NCI-H1694 treated with DMSO at 0.1 percent for 48 hours (cell line): ENCODE measurements at regions not wholly inside any gene's neighbourhood (a gene's known extent, or its start where the extent isn't known, plus 50 kb on each side); places are given as distances from the start of the nearest gene placed in this dataset.

Experiments
- DNase-seq: peaks from one replicate; lab custom pipeline; 2025; lab: John Stamatoyannopoulos, UW

GRCh38 chr10:84053626-84054025, 85.7 kb upstream of the GHITM start:
- no peak for DNase-seq

DNA sequence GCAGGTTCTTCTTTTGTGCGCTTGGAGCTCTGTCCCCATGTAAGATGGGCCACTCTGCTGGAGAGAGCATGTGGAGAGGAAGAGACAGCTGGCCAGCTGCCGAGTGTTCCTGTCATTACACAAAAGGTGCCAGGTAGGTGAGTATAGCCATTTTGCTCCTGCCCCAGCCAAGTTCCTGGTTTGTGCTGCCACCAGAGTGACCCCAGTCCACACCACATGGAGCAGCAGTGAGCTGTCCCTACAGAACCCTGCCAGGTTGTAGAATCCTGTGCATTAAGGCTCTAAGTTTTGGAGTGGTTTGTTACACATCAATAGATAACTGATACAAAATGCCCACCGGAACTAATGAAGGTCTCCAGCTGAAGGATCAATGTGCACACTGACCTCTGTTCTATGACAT, 84.6 kb upstream of the GHITM start:
- DNase-seq: no peak

GRCh38 chr10:84059526-84059925, 79.8 kb upstream of the GHITM start:
- no peak for DNase-seq

DNA sequence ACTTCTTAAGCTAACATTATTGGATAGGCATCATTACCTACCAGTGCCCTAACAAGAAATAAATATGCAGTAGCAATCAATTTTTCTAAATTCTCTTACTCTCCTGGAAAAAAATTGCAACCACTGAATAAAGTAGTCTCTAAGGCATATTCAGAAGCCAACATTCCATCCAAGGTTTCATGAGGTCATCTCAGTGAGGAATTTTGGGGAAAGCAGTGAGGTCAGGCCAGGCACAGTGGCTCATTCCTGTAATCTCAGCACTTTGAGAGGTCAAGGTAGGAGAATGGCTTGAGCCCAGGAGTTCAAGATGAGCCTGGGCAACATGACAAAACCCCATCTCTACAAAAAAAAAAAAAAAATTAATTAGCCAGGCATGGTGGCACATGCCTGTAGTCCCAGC, 75.9 kb upstream of the GHITM start:
- DNase-seq: no peak

DNA sequence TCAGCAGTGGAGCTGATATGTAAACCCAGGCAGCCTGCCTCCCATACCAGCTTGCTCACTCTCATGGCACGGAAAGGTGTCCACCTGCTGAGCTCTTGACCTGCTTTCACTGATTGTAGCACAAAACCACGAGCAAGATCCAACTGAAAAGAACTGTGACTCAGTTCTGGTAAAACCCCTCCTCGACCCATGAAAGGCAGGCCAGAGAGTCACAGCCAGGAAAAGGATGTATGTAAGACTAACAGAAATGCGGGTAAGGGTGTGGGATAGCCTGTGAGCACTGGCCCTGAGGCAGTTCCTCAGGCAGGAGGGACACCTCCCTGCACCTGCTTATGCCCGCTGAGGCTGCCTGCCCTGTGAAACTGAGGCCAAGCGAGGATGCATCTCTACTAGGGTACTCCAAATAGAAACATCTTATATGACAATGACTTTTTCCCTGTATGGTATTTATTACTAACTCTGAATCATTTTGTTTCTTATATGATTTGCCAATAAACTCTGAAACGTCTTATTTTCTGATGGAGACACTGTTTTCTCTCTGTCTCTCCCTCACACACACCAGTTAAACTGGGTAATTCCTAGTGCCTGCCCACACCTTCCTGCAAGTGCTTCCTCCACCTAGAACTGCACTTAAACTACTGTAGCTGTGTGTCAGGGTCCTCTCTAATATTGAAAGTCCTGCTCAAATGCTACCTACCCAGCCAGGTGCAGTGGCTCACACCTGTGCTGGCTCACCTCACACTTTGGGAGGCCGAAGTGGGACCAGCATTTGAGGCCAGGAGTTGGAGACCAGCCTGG, 73.3 kb upstream of the GHITM start:
- DNase-seq: no peak

GRCh38 chr10:84074521-84074920, 64.8 kb upstream of the GHITM start:
- DNase-seq: no peak

DNA sequence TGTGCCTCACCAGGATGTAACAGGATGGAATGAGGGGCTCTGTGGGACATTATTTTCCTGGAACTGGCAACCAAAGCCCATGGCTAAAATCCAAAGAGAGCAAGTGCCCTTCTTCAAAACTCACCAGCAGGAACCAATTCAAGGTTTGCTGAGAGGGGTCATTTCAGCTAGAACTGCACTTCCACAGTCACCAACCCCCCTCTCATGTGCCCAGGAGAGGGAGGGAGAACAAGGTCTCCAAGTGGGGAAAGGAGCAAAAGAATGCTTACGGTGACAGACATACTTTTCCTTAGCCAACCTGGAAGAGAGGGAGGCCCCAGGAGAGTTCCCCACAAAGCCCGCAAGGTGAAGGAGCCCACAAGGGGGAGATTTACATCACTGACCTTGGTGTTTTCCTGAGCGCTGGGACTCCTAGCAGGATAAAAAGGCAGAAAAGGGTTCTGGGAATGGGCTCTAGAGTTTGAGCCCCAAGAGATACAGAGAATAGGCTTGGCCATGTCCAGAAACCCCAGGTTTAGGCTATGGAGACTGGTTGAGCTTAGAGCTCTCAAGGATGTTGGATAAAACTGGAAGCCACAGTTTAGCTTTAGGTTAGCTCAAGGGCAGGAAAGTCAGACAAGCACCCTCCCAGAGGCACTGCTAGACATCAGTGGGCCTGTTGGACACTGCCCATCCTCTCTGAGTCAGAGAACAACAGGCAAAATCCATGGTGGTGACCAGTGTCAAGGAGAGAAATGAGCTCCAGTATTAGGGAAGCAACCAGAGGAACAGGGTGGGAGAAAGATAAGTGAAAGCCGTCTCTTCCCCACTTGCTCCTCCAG, 63.9 kb upstream of the GHITM start:
- no peak for DNase-seq

DNA sequence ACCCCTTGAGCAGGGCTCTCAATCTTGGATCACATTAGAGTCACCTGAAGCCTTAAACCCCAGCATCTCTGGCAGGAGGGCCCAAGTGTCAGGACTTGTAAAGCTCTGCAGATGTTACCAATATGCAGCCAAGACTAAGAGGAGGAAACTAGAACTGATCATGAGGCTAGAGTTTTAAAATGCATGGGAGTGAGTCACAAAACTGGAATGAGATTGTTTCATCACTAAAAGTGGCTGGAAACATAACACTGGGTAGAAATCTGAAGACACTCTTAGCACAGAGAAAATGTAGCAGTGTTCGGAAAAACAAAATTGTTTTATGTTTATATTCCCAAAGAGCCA, 63.3 kb upstream of the GHITM start:
- no peak for DNase-seq

- no peak for DNase-seq
These were observed 62.6 kb upstream of the GHITM start for GRCh38 chr10:84076540-84077195.

DNA sequence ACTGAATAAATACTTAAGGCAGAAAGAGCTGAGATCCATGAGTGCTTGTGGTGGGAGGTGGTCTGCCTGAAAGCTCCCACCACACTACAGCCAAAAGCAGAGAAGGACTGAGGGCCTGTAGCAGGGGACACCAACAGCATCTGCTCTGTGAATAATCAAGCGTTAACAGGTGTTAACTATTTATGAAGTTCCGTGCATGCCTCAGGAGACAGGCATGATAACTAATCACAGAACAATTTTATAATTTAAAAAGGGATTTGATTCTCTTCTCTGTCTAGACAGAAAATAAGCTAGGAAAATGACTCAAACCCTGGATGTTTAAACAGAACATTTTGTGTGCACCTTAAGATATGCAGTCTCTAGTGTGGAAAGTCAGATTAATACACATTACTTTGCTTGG, 61.5 kb upstream of the GHITM start:
- DNase-seq: no peak

GRCh38 chr10:84078771-84079170, 60.5 kb upstream of the GHITM start:
- no peak for DNase-seq

DNA sequence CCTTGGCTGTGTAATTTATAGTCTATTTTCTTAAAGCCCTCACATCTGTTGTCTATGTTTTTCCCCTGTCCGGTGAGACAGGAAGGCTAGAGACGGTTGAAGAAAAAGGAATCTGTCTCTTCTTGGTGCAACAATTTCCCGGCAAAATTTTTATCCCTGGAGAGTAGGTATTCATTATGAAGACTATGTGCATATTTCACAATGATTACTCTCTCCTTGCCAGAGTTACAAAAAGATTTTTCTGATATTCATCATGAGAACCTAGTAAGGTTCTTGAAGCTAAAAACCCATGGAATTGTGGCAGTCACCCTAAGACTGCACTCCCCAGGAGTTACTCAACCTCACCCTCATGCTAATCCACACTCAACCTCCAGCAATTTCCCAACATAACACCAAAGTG, 55.0 kb upstream of the GHITM start:
- no peak for DNase-seq

DNA sequence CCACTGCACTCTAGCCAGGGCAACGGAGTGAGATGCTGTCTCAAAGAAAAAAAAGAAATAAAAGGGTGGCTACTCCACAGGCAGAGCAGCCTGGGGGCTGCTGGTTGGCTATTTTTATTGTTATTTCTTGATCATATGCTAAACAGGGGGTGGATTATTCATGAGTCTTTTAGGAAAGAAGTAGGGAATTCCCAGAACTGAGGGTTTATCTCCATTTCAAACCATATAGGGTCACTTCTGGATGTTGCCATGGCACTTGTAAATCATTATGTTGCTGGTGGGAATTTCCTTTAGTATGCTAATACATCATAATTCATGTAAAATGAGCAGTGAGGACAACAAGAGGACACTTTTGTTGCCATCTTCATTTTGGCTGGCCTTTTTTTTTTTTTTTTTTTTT, 52.1 kb upstream of the GHITM start:
- DNase-seq: no peak

GRCh38 chr10:84088626-84089025, 50.7 kb upstream of the GHITM start:
- no peak for DNase-seq

- no peak for DNase-seq
These were observed 50.1 kb upstream of the GHITM start for GRCh38 chr10:84089162-84089561.
